Nephron progenitor cell (in vitro differentiated cells): ENCODE measurements at regions not wholly inside any gene's neighbourhood (a gene's known extent, or its start where the extent isn't known, plus 50 kb on each side); places are given as distances from the start of the nearest gene placed in this dataset.
A peak's percentile ranks its signal among the peaks of the same experiment; 100 is the strongest.

Experiments
- DNase-seq: peaks from one replicate; pipeline ENCODE4 v3.0.0; 2021
- H3K27ac Mint-ChIP-seq: 2 replicates; pipeline ENCODE4 v1.8.0; 2021; ENCODE audit warnings: mild to moderate bottlenecking, moderate library complexity, mixed read lengths
- H3K27me3 Mint-ChIP-seq: 2 replicates; pipeline ENCODE4 v1.8.0; 2021; ENCODE audit warnings: mild to moderate bottlenecking, low read depth, mixed read lengths; ENCODE audit not compliant: poor library complexity
- H3K36me3 Mint-ChIP-seq: 2 replicates; pipeline ENCODE4 v1.8.0; 2021; ENCODE audit warnings: low read depth, mixed read lengths
- H3K4me1 Mint-ChIP-seq: 2 replicates; pipeline ENCODE4 v1.8.0; 2021; ENCODE audit warnings: mixed read lengths
- H3K4me3 Mint-ChIP-seq: 2 replicates; pipeline ENCODE4 v1.8.0; 2021; ENCODE audit warnings: mild to moderate bottlenecking, moderate library complexity, mixed read lengths
- H3K9me3 Mint-ChIP-seq: 2 replicates; pipeline ENCODE4 v1.8.0; 2021; ENCODE audit warnings: mild to moderate bottlenecking, moderate library complexity, mixed read lengths
- TF ChIP-seq, protein P1 (sequence below): fragments of 200-600 bp; sonication (generic); IDR thresholded peaks from 2 replicates; pipeline ENCODE4 v1.5.0; 2021; ENCODE audit warnings: antibody characterized with exemption

- no peaks in the 10 kb centered on the region for H3K4me1 Mint-ChIP-seq
- no peak overlapping the region for H3K27ac Mint-ChIP-seq
- peaks cover 34% of the 10 kb centered on the region for H3K9me3 Mint-ChIP-seq
- no peak overlapping the region for H3K4me3 Mint-ChIP-seq
- TF ChIP-seq, protein P1, sequence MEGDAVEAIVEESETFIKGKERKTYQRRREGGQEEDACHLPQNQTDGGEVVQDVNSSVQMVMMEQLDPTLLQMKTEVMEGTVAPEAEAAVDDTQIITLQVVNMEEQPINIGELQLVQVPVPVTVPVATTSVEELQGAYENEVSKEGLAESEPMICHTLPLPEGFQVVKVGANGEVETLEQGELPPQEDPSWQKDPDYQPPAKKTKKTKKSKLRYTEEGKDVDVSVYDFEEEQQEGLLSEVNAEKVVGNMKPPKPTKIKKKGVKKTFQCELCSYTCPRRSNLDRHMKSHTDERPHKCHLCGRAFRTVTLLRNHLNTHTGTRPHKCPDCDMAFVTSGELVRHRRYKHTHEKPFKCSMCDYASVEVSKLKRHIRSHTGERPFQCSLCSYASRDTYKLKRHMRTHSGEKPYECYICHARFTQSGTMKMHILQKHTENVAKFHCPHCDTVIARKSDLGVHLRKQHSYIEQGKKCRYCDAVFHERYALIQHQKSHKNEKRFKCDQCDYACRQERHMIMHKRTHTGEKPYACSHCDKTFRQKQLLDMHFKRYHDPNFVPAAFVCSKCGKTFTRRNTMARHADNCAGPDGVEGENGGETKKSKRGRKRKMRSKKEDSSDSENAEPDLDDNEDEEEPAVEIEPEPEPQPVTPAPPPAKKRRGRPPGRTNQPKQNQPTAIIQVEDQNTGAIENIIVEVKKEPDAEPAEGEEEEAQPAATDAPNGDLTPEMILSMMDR: no peak
- no peaks in the 10 kb centered on the region for H3K27me3 Mint-ChIP-seq
- DNase-seq: no peak
- H3K36me3 Mint-ChIP-seq: peaks cover 13% of the 10 kb centered on the region
Observed at GRCh38 chr11:27263046-27263445, 100.0 kb downstream of the CCDC34 start.

DNA sequence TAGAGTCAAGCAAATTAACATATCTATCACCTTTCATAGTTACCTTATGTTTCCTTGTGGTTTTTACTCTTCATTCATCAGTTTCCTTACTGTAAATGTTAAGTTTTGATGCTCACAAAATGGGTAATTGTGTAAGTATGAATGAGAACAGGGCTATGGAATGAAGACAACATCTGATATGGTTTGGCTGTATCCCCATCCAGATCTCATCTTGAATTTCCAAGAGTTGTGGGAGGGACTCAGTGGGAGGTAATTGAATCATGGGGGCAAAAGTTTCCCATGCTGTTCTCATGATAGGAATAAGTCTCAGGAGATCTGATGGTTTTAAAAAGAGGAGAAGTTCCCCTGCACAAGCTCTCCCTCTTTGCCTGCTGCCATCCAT, 107.6 kb downstream of the CCDC34 start:
- peaks cover 52% of the 10 kb centered on the region for H3K9me3 Mint-ChIP-seq
- TF ChIP-seq, protein P1: no peak
- H3K27ac Mint-ChIP-seq: no peak overlapping the region
- peaks cover 19% of the 10 kb centered on the region for H3K36me3 Mint-ChIP-seq
- H3K27me3 Mint-ChIP-seq: peaks cover 3% of the 10 kb centered on the region
- DNase-seq: no peak
- peaks cover 15% of the 10 kb centered on the region for H3K4me1 Mint-ChIP-seq
- no peak overlapping the region for H3K4me3 Mint-ChIP-seq

DNA sequence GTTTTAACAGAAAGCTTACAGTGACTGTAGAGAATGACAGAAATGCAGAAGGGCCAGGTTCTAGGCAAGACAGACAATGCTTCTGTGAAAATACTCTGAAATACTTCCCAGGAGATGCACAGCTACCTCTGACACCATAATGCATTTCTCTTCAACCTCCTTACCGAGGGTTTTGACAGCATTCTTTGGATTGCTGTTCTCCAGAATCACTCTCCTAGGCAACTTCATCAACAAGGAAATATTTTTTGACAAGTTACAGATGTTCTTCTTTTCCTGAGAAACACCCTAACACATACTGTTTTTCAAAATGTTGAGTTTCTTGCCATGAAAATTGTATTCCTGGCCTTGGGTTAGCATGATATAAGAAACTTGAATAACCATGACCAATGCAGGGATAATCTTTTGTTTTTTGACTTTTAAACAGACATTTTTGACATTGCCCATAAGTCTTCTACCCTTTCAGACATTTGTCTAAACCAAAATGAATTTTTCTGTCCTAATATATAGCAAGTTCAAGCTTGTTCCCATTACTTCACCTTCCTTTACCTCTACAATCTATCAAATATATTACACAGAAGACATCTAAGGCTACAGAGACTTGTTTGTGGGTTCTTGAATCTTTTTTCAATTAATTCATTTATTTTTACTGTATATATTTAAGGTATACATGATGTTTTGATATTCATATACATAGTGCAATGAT, 108.1 kb downstream of the CCDC34 start:
- peaks cover 19% of the 10 kb centered on the region for H3K4me1 Mint-ChIP-seq
- H3K9me3 Mint-ChIP-seq: peaks cover 50% of the 10 kb centered on the region
- DNase-seq: no peak
- H3K4me3 Mint-ChIP-seq: no peak overlapping the region
- peaks cover 19% of the 10 kb centered on the region for H3K36me3 Mint-ChIP-seq
- no peak overlapping the region for H3K27ac Mint-ChIP-seq
- TF ChIP-seq, protein P1: no peak
- peaks cover 3% of the 10 kb centered on the region for H3K27me3 Mint-ChIP-seq

DNA sequence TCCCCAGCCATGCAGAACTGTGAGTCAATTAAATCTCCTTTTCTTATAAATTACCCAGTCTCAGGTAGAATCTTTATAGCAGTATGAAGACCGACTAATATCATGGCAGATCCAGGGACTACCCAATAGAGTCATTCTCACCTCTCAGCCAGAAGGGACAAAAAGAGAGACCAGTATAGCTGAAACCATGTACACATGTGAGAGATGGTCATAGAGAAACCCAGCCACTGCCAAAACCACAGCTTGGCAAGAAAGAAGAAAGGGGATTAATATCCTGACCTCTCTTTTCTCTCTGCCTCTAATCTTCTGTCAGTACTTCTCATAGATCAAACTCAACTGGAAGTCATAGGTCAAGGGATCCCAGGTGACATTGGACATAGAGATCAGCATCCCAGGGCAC, 109.8 kb downstream of the CCDC34 start:
- H3K36me3 Mint-ChIP-seq: peaks cover 19% of the 10 kb centered on the region
- H3K4me1 Mint-ChIP-seq: peaks cover 33% of the 10 kb centered on the region
- H3K27me3 Mint-ChIP-seq: peaks cover 3% of the 10 kb centered on the region
- H3K9me3 Mint-ChIP-seq: peaks cover 39% of the 10 kb centered on the region
- DNase-seq: no peak
- no peak overlapping the region for H3K4me3 Mint-ChIP-seq
- peak overlapping the region; percentile 13 for H3K27ac Mint-ChIP-seq
- TF ChIP-seq, protein P1: no peak

DNA sequence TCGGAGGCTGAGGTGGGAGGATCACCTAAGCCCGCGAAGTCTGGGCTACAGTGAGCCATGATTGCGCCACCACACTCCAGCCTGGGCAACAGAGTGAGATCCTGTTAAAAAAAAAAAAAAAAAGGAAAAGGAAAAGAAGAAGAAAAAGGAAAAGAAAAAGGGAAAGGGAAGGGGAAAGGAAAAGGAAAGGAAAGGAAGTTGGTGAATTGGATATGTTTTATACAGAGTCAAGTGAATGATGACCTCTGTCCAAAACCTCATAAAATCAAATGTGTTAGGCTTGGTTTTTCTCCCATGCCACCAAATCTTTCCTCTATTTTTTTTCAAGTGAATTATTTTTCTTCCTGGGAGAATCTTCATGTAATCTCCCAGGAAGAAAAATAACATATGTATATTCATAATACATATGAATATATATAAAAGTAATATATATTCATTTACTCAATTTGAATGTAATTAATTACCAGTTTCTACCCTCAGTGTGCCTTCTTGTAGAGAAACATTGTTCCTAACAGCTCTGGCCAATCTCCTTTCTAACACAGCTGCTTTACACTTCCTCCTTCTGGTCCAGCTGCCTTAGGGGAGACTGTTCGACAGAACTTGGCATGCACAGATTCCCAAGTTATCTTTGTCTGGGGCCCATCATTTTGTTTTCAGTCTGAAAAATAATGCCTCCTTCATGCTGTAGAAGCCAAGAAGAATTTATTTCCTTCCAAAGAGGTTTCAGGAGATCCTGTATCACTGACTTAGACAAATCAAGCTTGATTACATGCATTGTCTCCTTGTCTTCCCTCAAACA, 111.9 kb downstream of the CCDC34 start:
- TF ChIP-seq, protein P1: no peak
- DNase-seq: no peak
- Mint-ChIP-seq H3K4me1 (peaks cover 53% of the 10 kb centered on the region), H3K27me3 (peaks cover 3% of the 10 kb centered on the region), H3K27ac (peak overlapping the region; percentile 59), H3K9me3 (peaks cover 28% of the 10 kb centered on the region), H3K4me3 (no peak overlapping the region), H3K36me3 (peaks cover 8% of the 10 kb centered on the region)
